ENCODE measurements at regions not wholly inside any gene's neighbourhood (a gene's known extent, or its start where the extent isn't known, plus 50 kb on each side); places are given as distances from the start of the nearest gene placed in this dataset.

GRCh38 chr6:23244300-23244699 lies 674.9 kb downstream of the HDGFL1 start:
- no peaks in the 10 kb centered on the region for H3K27me3 ChIP-seq (ENCODE audit: control insufficient read depth in 1 of 2, insufficient read depth in 2 of 2, low read length in 1 of 2)
- no peak overlapping the region for H3K4me3 ChIP-seq (ENCODE audit: low read length in 2 of 2)
- H3K9me3 ChIP-seq (ENCODE audit: control insufficient read depth, low read length) = no peaks in the 10 kb centered on the region
- peaks cover 0 to 3% of the 10 kb centered on the region in 2 donors for H3K4me1 ChIP-seq (ENCODE audit: control insufficient read depth in 1 of 2, insufficient read depth in 2 of 2, low read length in 2 of 2)
- H3K27ac ChIP-seq (ENCODE audit: low read depth in 1 of 2, low read length in 2 of 2) = no peak overlapping the region
- intact Hi-C loops (cut with DNase I) = no loop called here
- DNase-seq (no peak), ATAC-seq (ENCODE audit: low FRiP score) (no peak)
- H3K36me3 ChIP-seq (ENCODE audit: control insufficient read depth in 1 of 2, insufficient read depth in 2 of 2, low read length in 1 of 2) = no peaks in the 10 kb centered on the region

- intact Hi-C loops (cut with DNase I) = no loop called here
- Histone ChIP-seq H3K27ac (ENCODE audit: low read depth in 1 of 2, low read length in 2 of 2) (no peak overlapping the region), H3K4me1 (ENCODE audit: control insufficient read depth in 1 of 2, insufficient read depth in 2 of 2, low read length in 2 of 2) (peaks cover 0 to 3% of the 10 kb centered on the region in 2 donors), H3K36me3 (ENCODE audit: control insufficient read depth in 1 of 2, insufficient read depth in 2 of 2, low read length in 1 of 2) (no peaks in the 10 kb centered on the region), H3K27me3 (ENCODE audit: control insufficient read depth in 1 of 2, insufficient read depth in 2 of 2, low read length in 1 of 2) (no peaks in the 10 kb centered on the region), H3K9me3 (ENCODE audit: control insufficient read depth, low read length) (no peaks in the 10 kb centered on the region), H3K4me3 (ENCODE audit: low read length in 2 of 2) (no peak overlapping the region)
- ATAC-seq (ENCODE audit: low FRiP score) (no peak), DNase-seq (no peak)
Measured at GRCh38 chr6:23245572-23245971, 676.2 kb downstream of the HDGFL1 start.

- Histone ChIP-seq H3K4me1 (ENCODE audit: control insufficient read depth in 1 of 2, insufficient read depth in 2 of 2, low read length in 2 of 2) (peaks cover 0 to 3% of the 10 kb centered on the region in 2 donors), H3K36me3 (ENCODE audit: control insufficient read depth in 1 of 2, insufficient read depth in 2 of 2, low read length in 1 of 2) (no peaks in the 10 kb centered on the region), H3K27ac (ENCODE audit: low read depth in 1 of 2, low read length in 2 of 2) (no peak overlapping the region), H3K4me3 (ENCODE audit: low read length in 2 of 2) (no peak overlapping the region), H3K9me3 (ENCODE audit: control insufficient read depth, low read length) (no peaks in the 10 kb centered on the region), H3K27me3 (ENCODE audit: control insufficient read depth in 1 of 2, insufficient read depth in 2 of 2, low read length in 1 of 2) (no peaks in the 10 kb centered on the region)
- intact Hi-C loops (cut with DNase I) = no loop called here
- DNase-seq (no peak), ATAC-seq (ENCODE audit: low FRiP score) (no peak)
- WGBS, 2 donors = 87% methylated on average over 4 of the region's 4 CpGs
Measured at GRCh38 chr6:23246896-23247295, 677.5 kb downstream of the HDGFL1 start.

GRCh38 chr6:23250556-23250955 lies 681.2 kb downstream of the HDGFL1 start:
- no peaks in the 10 kb centered on the region for H3K9me3 ChIP-seq (ENCODE audit: control insufficient read depth, low read length)
- no peak overlapping the region for H3K27ac ChIP-seq (ENCODE audit: low read depth in 1 of 2, low read length in 2 of 2)
- no peak for DNase-seq
- no peak for ATAC-seq (ENCODE audit: low FRiP score)
- H3K4me3 ChIP-seq (ENCODE audit: low read length in 2 of 2) = no peak overlapping the region
- no peaks in the 10 kb centered on the region for H3K36me3 ChIP-seq (ENCODE audit: control insufficient read depth in 1 of 2, insufficient read depth in 2 of 2, low read length in 1 of 2)
- intact Hi-C loops (cut with DNase I) = no loop called here
- no peaks in the 10 kb centered on the region for H3K4me1 ChIP-seq (ENCODE audit: control insufficient read depth in 1 of 2, insufficient read depth in 2 of 2, low read length in 2 of 2)
- WGBS, 2 donors = 92 to 95% methylated on average over 2 of the region's 2 CpGs
- no peaks in the 10 kb centered on the region for H3K27me3 ChIP-seq (ENCODE audit: control insufficient read depth in 1 of 2, insufficient read depth in 2 of 2, low read length in 1 of 2)

- Histone ChIP-seq H3K4me3 (ENCODE audit: low read length in 2 of 2) (no peak overlapping the region), H3K27ac (ENCODE audit: low read depth in 1 of 2, low read length in 2 of 2) (no peak overlapping the region), H3K9me3 (ENCODE audit: control insufficient read depth, low read length) (peaks cover 3% of the 10 kb centered on the region), H3K36me3 (ENCODE audit: control insufficient read depth in 1 of 2, insufficient read depth in 2 of 2, low read length in 1 of 2) (no peaks in the 10 kb centered on the region), H3K4me1 (ENCODE audit: control insufficient read depth in 1 of 2, insufficient read depth in 2 of 2, low read length in 2 of 2) (no peaks in the 10 kb centered on the region), H3K27me3 (ENCODE audit: control insufficient read depth in 1 of 2, insufficient read depth in 2 of 2, low read length in 1 of 2) (no peaks in the 10 kb centered on the region)
- ATAC-seq (ENCODE audit: low FRiP score) = no peak
- intact Hi-C loops (cut with DNase I) = no loop called here
- 93 to 96% methylated on average over 2 of the region's 2 CpGs for WGBS, 2 donors
- DNase-seq = no peak
Measured at GRCh38 chr6:23262864-23263263, 693.5 kb downstream of the HDGFL1 start.

- H3K4me3 ChIP-seq (ENCODE audit: low read length in 2 of 2) = no peak overlapping the region
- WGBS, 2 donors = 95 to 96% methylated on average over 7 of the region's 7 CpGs
- no peak for ATAC-seq (ENCODE audit: low FRiP score)
- H3K36me3 ChIP-seq (ENCODE audit: control insufficient read depth in 1 of 2, insufficient read depth in 2 of 2, low read length in 1 of 2) = no peaks in the 10 kb centered on the region
- no peaks in the 10 kb centered on the region for H3K27me3 ChIP-seq (ENCODE audit: control insufficient read depth in 1 of 2, insufficient read depth in 2 of 2, low read length in 1 of 2)
- H3K9me3 ChIP-seq (ENCODE audit: control insufficient read depth, low read length) = no peaks in the 10 kb centered on the region
- no peaks in the 10 kb centered on the region for H3K4me1 ChIP-seq (ENCODE audit: control insufficient read depth in 1 of 2, insufficient read depth in 2 of 2, low read length in 2 of 2)
- no peak overlapping the region for H3K27ac ChIP-seq (ENCODE audit: low read depth in 1 of 2, low read length in 2 of 2)
- DNase-seq = no peak
- intact Hi-C loops (cut with DNase I) = no loop called here
Measured at GRCh38 chr6:23265270-23265669, 695.9 kb downstream of the HDGFL1 start.

GRCh38 chr6:23266536-23266935 lies 697.2 kb downstream of the HDGFL1 start:
- no peak for ATAC-seq (ENCODE audit: low FRiP score)
- intact Hi-C loops (cut with DNase I) = no loop called here
- H3K36me3 ChIP-seq (ENCODE audit: control insufficient read depth in 1 of 2, insufficient read depth in 2 of 2, low read length in 1 of 2) = no peaks in the 10 kb centered on the region
- no peaks in the 10 kb centered on the region for H3K27me3 ChIP-seq (ENCODE audit: control insufficient read depth in 1 of 2, insufficient read depth in 2 of 2, low read length in 1 of 2)
- no peak overlapping the region for H3K4me3 ChIP-seq (ENCODE audit: low read length in 2 of 2)
- no peaks in the 10 kb centered on the region for H3K4me1 ChIP-seq (ENCODE audit: control insufficient read depth in 1 of 2, insufficient read depth in 2 of 2, low read length in 2 of 2)
- no peak for DNase-seq
- H3K27ac ChIP-seq (ENCODE audit: low read depth in 1 of 2, low read length in 2 of 2) = no peak overlapping the region
- H3K9me3 ChIP-seq (ENCODE audit: control insufficient read depth, low read length) = no peaks in the 10 kb centered on the region
- 91 to 92% methylated on average over 7 of the region's 7 CpGs for WGBS, 2 donors

- Histone ChIP-seq H3K9me3 (ENCODE audit: control insufficient read depth, low read length) (no peaks in the 10 kb centered on the region), H3K27ac (ENCODE audit: low read depth in 1 of 2, low read length in 2 of 2) (no peak overlapping the region), H3K4me1 (ENCODE audit: control insufficient read depth in 1 of 2, insufficient read depth in 2 of 2, low read length in 2 of 2) (no peaks in the 10 kb centered on the region), H3K36me3 (ENCODE audit: control insufficient read depth in 1 of 2, insufficient read depth in 2 of 2, low read length in 1 of 2) (no peaks in the 10 kb centered on the region), H3K27me3 (ENCODE audit: control insufficient read depth in 1 of 2, insufficient read depth in 2 of 2, low read length in 1 of 2) (no peaks in the 10 kb centered on the region), H3K4me3 (ENCODE audit: low read length in 2 of 2) (no peak overlapping the region)
- ATAC-seq (ENCODE audit: low FRiP score) (no peak), DNase-seq (no peak)
- intact Hi-C loops (cut with DNase I) = no loop called here
- 89 to 95% methylated on average over 2 of the region's 2 CpGs for WGBS, 2 donors
Measured at GRCh38 chr6:23267651-23268050, 698.3 kb downstream of the HDGFL1 start.

- DNase-seq = no peak
- Histone ChIP-seq H3K36me3 (ENCODE audit: control insufficient read depth in 1 of 2, insufficient read depth in 2 of 2, low read length in 1 of 2) (no peaks in the 10 kb centered on the region), H3K4me3 (ENCODE audit: low read length in 2 of 2) (no peak overlapping the region), H3K27ac (ENCODE audit: low read depth in 1 of 2, low read length in 2 of 2) (no peak overlapping the region), H3K27me3 (ENCODE audit: control insufficient read depth in 1 of 2, insufficient read depth in 2 of 2, low read length in 1 of 2) (no peaks in the 10 kb centered on the region), H3K9me3 (ENCODE audit: control insufficient read depth, low read length) (no peaks in the 10 kb centered on the region), H3K4me1 (ENCODE audit: control insufficient read depth in 1 of 2, insufficient read depth in 2 of 2, low read length in 2 of 2) (no peaks in the 10 kb centered on the region)
- intact Hi-C loops (cut with DNase I) = no loop called here
- WGBS, 2 donors = 95% methylated on average over 4 of the region's 4 CpGs
- no peak for ATAC-seq (ENCODE audit: low FRiP score)
Measured at GRCh38 chr6:23268348-23268747, 699.0 kb downstream of the HDGFL1 start.
